K562 (cell line): ENCODE measurements at regions not wholly inside any gene's neighbourhood (a gene's known extent, or its start where the extent isn't known, plus 50 kb on each side); places are given as distances from the start of the nearest gene placed in this dataset.

Source experiments
- HDAC8 ChIP-seq: fragments of 450-650 bp; IDR thresholded peaks from 2 replicates; pipeline ENCODE4 v1.6.1; 2016; ENCODE audit warnings: mild to moderate bottlenecking, missing genetic modification characterization, moderate library complexity, missing compliant biosample characterization
- JUND ChIP-seq, 2 experiments: IDR thresholded peaks; 2 replicates in 1 of 2; 3 replicates in 1 of 2; pipeline ENCODE4 v1.6.1; 2011; ENCODE audit warnings: borderline replicate concordance in 2 of 2, low read depth in 2 of 2, low read length in 2 of 2, improper control_type of control experiment in 1 of 2, missing biosample characterization in 1 of 2, missing genetic modification characterization in 1 of 2, missing genetic modification reagents in 1 of 2
- PML ChIP-seq: IDR thresholded peaks from 2 replicates; pipeline ENCODE4 v1.6.1; 2012; ENCODE audit warnings: low read length, inconsistent platforms
- RFX5 ChIP-seq: IDR thresholded peaks from 2 replicates; pipeline ENCODE4 v1.6.1; 2011; ENCODE audit warnings: low read depth, mild to moderate bottlenecking, improper control_type of control experiment, low read length
- ZBTB17 ChIP-seq: fragments of 450-650 bp; formaldehyde crosslinking; IDR thresholded peaks from 2 replicates; pipeline ENCODE4 v1.4.0; 2020; ENCODE audit warnings: mild to moderate bottlenecking
- ZNF253 ChIP-seq: fragments of 250-450 bp; sonication (Bioruptor Pico); conservative IDR thresholded peaks from 2 replicates; pipeline ENCODE4 v1.6.1; 2021; ENCODE audit warnings: mild to moderate bottlenecking
- TF ChIP-seq, protein P1 (sequence below): sonication (generic); formaldehyde crosslinking; IDR thresholded peaks from 2 replicates; pipeline ENCODE4 v1.8.0; 2023; ENCODE audit warnings: mild to moderate bottlenecking, missing genetic modification reagents
- TF ChIP-seq, protein P2 (sequence below), 2 experiments: fragments of 450-650 bp; IDR thresholded peaks; 2 replicates each; pipeline ENCODE4 v1.6.1; 2016; ENCODE audit warnings: mild to moderate bottlenecking in 2 of 2, borderline replicate concordance in 1 of 2, low read depth in 1 of 2, moderate library complexity in 1 of 2
- TF ChIP-seq, protein P3 (sequence below): fragments of 450-650 bp; formaldehyde crosslinking; IDR thresholded peaks from 2 replicates; pipeline ENCODE4 v1.4.0; 2020; ENCODE audit warnings: mild to moderate bottlenecking, moderate library complexity
- TF ChIP-seq, protein P4 (sequence below): IDR thresholded peaks from 3 replicates; pipeline ENCODE4 v1.6.1; 2011; ENCODE audit warnings: borderline replicate concordance, mild to moderate bottlenecking; ENCODE audit not compliant: insufficient read length, insufficient read depth

DNA sequence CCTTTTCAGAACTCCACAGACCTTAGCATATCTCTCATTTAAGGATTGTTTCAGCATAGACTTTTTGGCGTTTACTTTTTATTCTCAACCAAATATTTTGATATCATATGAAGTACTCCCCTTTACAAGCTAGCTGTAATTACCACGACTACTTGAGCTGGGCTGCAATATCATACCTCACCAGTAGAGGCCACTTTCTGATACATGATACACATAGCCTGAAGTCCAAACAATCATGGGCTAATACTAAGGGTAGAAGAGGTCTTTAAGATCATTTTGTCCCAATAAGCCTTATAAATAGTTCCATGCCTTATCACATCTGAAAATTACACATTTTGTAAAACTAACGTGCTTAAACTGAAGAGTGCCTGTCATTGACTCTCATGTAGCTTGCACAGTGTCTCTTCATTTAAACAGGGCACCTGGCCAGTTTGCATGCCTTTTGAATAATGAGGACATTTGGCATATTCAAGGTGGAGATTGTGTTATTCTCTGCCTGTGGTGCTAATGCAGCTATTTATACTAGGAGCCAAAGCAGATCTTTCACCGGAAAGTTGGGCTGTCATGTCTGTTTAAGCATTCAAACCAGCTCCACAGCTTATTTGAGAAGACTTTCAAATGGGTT, 403.7 kb upstream of the ZMIZ1 start (continued):
- TF ChIP-seq, protein P1, sequence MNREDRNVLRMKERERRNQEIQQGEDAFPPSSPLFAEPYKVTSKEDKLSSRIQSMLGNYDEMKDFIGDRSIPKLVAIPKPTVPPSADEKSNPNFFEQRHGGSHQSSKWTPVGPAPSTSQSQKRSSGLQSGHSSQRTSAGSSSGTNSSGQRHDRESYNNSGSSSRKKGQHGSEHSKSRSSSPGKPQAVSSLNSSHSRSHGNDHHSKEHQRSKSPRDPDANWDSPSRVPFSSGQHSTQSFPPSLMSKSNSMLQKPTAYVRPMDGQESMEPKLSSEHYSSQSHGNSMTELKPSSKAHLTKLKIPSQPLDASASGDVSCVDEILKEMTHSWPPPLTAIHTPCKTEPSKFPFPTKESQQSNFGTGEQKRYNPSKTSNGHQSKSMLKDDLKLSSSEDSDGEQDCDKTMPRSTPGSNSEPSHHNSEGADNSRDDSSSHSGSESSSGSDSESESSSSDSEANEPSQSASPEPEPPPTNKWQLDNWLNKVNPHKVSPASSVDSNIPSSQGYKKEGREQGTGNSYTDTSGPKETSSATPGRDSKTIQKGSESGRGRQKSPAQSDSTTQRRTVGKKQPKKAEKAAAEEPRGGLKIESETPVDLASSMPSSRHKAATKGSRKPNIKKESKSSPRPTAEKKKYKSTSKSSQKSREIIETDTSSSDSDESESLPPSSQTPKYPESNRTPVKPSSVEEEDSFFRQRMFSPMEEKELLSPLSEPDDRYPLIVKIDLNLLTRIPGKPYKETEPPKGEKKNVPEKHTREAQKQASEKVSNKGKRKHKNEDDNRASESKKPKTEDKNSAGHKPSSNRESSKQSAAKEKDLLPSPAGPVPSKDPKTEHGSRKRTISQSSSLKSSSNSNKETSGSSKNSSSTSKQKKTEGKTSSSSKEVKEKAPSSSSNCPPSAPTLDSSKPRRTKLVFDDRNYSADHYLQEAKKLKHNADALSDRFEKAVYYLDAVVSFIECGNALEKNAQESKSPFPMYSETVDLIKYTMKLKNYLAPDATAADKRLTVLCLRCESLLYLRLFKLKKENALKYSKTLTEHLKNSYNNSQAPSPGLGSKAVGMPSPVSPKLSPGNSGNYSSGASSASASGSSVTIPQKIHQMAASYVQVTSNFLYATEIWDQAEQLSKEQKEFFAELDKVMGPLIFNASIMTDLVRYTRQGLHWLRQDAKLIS (CRISPR knock-in tag): no peak
- TF ChIP-seq, protein P2, sequence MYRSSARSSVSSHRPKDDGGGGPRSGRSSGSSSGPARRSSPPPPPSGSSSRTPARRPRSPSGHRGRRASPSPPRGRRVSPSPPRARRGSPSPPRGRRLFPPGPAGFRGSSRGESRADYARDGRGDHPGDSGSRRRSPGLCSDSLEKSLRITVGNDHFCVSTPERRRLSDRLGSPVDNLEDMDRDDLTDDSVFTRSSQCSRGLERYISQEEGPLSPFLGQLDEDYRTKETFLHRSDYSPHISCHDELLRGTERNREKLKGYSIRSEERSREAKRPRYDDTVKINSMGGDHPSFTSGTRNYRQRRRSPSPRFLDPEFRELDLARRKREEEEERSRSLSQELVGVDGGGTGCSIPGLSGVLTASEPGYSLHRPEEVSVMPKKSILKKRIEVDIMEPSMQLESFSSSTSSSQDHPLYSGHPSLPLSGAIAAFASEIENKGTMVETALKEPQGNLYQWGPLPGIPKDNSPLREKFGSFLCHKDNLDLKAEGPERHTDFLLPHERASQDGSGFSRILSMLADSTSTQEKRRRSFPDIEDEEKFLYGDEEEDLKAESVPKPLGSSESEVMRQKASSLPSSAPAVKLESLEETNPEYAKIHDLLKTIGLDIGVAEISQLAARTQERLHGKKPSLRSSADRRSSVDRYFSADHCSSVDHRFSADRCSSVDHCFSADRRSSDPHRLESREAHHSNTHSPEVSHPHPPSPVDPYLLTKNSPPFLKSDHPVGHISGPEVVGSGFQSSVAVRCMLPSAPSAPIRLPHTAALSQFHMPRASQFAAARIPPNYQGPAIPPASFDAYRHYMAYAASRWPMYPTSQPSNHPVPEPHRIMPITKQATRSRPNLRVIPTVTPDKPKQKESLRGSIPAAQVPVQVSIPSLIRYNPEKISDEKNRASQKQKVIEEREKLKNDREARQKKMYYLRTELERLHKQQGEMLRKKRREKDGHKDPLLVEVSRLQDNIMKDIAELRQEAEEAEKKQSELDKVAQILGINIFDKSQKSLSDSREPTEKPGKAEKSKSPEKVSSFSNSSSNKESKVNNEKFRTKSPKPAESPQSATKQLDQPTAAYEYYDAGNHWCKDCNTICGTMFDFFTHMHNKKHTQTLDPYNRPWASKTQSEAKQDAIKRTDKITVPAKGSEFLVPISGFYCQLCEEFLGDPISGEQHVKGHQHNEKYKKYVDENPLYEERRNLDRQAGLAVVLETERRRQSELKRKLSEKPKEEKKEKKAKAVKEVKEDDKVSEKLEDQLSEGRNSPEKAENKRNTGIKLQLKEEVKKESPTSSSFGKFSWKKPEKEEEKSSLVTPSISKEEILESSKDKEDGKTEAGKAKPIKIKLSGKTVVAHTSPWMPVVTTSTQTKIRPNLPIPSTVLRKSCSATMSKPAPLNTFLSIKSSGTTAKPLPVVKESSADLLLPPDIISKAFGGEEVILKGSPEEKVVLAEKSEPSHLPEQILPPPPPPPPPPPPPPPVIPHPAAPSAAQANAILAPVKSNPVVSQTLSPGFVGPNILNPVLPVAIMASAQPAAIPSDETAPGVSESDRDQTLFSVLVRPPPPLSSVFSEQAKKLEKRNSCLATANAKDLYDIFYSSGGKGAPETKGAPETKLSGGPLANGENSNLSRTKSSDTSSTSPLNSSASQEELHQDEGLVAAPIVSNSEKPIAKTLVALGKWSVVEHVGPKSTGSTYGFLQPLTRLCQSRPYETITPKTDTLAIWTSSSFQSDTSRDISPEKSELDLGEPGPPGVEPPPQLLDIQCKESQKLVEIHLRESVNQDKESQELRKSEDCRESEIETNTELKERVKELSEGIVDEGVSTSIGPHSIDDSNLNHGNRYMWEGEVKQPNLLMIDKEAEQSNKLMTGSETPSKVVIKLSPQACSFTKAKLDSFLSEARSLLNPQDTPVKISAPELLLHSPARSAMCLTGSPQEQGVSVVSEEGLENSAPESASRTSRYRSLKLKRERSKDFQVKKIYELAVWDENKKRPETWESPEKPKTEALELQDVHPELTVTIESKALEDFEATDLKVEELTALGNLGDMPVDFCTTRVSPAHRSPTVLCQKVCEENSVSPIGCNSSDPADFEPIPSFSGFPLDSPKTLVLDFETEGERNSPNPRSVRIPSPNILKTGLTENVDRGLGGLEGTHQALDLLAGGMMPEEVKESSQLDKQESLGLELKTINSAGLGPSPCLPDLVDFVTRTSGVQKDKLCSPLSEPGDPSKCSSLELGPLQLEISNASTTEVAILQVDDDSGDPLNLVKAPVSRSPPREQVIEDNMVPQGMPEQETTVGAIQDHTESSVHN (IDR thresholded peaks at IDR 0.05; ENCODE audit: borderline replicate concordance in 1 of 2, low read depth in 1 of 2): no peak
- no peak for TF ChIP-seq PML
- no peak for TF ChIP-seq ZNF253
- TF ChIP-seq, protein P3, sequence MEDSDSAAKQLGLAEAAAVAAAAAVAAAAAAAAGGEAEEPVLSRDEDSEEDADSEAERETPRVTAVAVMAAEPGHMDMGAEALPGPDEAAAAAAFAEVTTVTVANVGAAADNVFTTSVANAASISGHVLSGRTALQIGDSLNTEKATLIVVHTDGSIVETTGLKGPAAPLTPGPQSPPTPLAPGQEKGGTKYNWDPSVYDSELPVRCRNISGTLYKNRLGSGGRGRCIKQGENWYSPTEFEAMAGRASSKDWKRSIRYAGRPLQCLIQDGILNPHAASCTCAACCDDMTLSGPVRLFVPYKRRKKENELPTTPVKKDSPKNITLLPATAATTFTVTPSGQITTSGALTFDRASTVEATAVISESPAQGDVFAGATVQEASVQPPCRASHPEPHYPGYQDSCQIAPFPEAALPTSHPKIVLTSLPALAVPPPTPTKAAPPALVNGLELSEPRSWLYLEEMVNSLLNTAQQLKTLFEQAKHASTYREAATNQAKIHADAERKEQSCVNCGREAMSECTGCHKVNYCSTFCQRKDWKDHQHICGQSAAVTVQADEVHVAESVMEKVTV (CRISPR knock-in tag): peak; percentile 51
- TF ChIP-seq, protein P4, sequence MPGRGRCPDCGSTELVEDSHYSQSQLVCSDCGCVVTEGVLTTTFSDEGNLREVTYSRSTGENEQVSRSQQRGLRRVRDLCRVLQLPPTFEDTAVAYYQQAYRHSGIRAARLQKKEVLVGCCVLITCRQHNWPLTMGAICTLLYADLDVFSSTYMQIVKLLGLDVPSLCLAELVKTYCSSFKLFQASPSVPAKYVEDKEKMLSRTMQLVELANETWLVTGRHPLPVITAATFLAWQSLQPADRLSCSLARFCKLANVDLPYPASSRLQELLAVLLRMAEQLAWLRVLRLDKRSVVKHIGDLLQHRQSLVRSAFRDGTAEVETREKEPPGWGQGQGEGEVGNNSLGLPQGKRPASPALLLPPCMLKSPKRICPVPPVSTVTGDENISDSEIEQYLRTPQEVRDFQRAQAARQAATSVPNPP: no peak
- no peak for TF ChIP-seq JUND (IDR thresholded peaks at IDR 0.05; ENCODE audit: borderline replicate concordance, low read depth, low read length)
- TF ChIP-seq JUND (tag; IDR thresholded peaks at IDR 0.05; ENCODE audit: borderline replicate concordance, low read depth, low read length): no peak
- no peak for TF ChIP-seq HDAC8 (tag)
- no peak for TF ChIP-seq ZBTB17 (CRISPR knock-in tag)
- TF ChIP-seq RFX5: no peak
